ENCODE measurements at regions not wholly inside any gene's neighbourhood (a gene's known extent, or its start where the extent isn't known, plus 50 kb on each side); places are given as distances from the start of the nearest gene placed in this dataset.

- 30% methylated on average over 2 of the region's 2 CpGs for WGBS (ENCODE audit: low lambda C conversion rate)
- BruUV-seq (replicated peaks): no TSS peak
Observed at GRCh38 chr15:36218991-36219390, 360.4 kb upstream of the CDIN1 start.

More at GRCh38 chr15:36218991-36219390, 360.4 kb upstream of the CDIN1 start:
- intact Hi-C loops (cut with micrococcal nuclease; ENCODE audit: unreplicated experiment): no loop called here
- ATAC-seq: no peak
- TF ChIP-seq SMYD3 (CRISPR knock-in tag; IDR thresholded peaks at IDR 0.05) (no peak), SP140L (CRISPR knock-in tag; IDR thresholded peaks at IDR 0.05; ENCODE audit: borderline replicate concordance) (no peak), YY1 (IDR thresholded peaks at IDR 0.05; ENCODE audit: insufficient read depth, insufficient replicate concordance, low read depth, low read length) (no peak), DRAP1 (CRISPR knock-in tag; IDR thresholded peaks at IDR 0.05) (no peak), NFIC (IDR thresholded peaks at IDR 0.05; ENCODE audit: low read length) (no peak), ZNF34 (CRISPR knock-in tag; IDR thresholded peaks at IDR 0.05; ENCODE audit: borderline replicate concordance) (no peak), MNT (IDR thresholded peaks at IDR 0.05) (no peak), MAZ (IDR thresholded peaks at IDR 0.05; ENCODE audit: borderline replicate concordance, low read depth, low read length) (no peak), MAZ (CRISPR knock-in tag; IDR thresholded peaks at IDR 0.05; ENCODE audit: low read depth) (no peak), ZNF609 (CRISPR knock-in tag; IDR thresholded peaks at IDR 0.05; ENCODE audit: borderline replicate concordance) (no peak), ZNF251 (CRISPR knock-in tag; IDR thresholded peaks at IDR 0.05) (no peak)
- Histone ChIP-seq H3K27ac (ENCODE audit: extremely low read length, insufficient read depth, low read length) (no peak overlapping the region), H2AFZ (ENCODE audit: low read length) (no peak overlapping the region), H3K4me1 (ENCODE audit: insufficient read depth, low read length) (no peaks in the 10 kb centered on the region), H3K27me3 (ENCODE audit: control insufficient read depth in 1 of 2, insufficient read depth in 2 of 2, low read length in 2 of 2) (no peaks in the 10 kb centered on the region), H3K79me2 (ENCODE audit: insufficient read depth, low read length) (no peaks in the 10 kb centered on the region), H4K20me1 (ENCODE audit: insufficient read depth, low read length) (no peaks in the 10 kb centered on the region), H3K4me2 (ENCODE audit: low read depth, low read length) (no peak overlapping the region), H3K9ac (ENCODE audit: insufficient read depth, low read depth, low read length) (no peak overlapping the region), H3K4me3 (replicated peaks in 1 of 3; ENCODE audit: insufficient read depth in 1 of 3, low read depth in 2 of 3, low read length in 3 of 3) (no peak overlapping the region), H3K36me3 (replicated peaks in 1 of 2; ENCODE audit: control insufficient read depth in 1 of 2, insufficient read depth in 2 of 2, low read length in 2 of 2) (no peaks in the 10 kb centered on the region), H3K9me3 (ENCODE audit: low read length) (peaks cover 10% of the 10 kb centered on the region)
- no peak for FAIRE-seq
- DNase-seq (ENCODE audit: low spot score): no peak
- POLR2A ChIA-PET: no interaction called here
- CTCF ChIA-PET (ENCODE audit: low intra/inter-chr PET ratio, low total read pairs): no interaction called here
- in situ Hi-C loops (cut with HindIII; ENCODE audit: extremely low pct_ligation_motif_present, low pct_unique_long_range_greater_than_20kb): no loop called here

Data from HepG2 (cell line).